Activated CD4-positive, alpha-beta T cell treated with anti-CD3 and anti-CD28 coated beads, Interleukin-2, amount 10 ng/mL, durations not matched to agents 24 days and 14 days (primary cell): ENCODE measurements at regions not wholly inside any gene's neighbourhood (a gene's known extent, or its start where the extent isn't known, plus 50 kb on each side); places are given as distances from the start of the nearest gene placed in this dataset.

ENCODE experiments used
- DNase-seq: peaks from one replicate; pipeline ENCODE4 v3.0.0; 2022
- H3K27ac Mint-ChIP-seq: one replicate; pipeline ENCODE4 v1.8.0; 2022; ENCODE audit warnings: mild to moderate bottlenecking, mixed read lengths
- H3K27me3 Mint-ChIP-seq: one replicate; pipeline ENCODE4 v1.8.0; 2022; ENCODE audit warnings: mixed read lengths
- H3K36me3 Mint-ChIP-seq: one replicate; pipeline ENCODE4 v1.8.0; 2022; ENCODE audit warnings: low read depth, mild to moderate bottlenecking, mixed read lengths
- H3K4me1 Mint-ChIP-seq: one replicate; pipeline ENCODE4 v1.8.0; 2021; ENCODE audit warnings: mixed read lengths
- H3K4me3 Mint-ChIP-seq: one replicate; pipeline ENCODE4 v1.8.0; 2022; ENCODE audit warnings: mild to moderate bottlenecking, moderate library complexity, mixed read lengths
- H3K9me3 Mint-ChIP-seq: one replicate; pipeline ENCODE4 v1.8.0; 2021; ENCODE audit warnings: mixed read lengths
- intact Hi-C: fragments of 100-400 bp; cut with micrococcal nuclease; formaldehyde crosslinking; loops from one replicate; pipeline ENCODE4 v1.15.1; 2023

DNA sequence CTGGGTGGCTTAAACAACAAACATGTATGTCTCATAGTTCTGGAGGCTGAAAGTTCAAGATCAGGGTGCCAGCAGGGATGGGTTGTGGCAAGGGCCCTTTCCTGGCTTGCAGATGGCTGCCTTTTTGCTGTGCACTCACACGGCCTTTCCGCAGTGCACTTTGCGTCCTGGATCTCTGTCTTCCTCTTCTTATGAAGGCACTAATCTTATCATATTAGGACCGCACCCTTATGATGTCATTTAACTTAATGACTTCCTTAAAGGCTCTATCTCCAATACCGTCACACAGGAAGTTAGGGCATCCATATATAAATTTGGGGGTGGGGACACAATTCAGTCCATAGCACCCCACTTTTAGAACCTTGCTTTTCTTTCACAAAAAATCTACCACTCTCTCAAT, 255.2 kb downstream of the SNX13 start:
- intact Hi-C loops, result loop anchor here (10.0 kb wide), 1 partner anchor 980 kb away; no protein-coding TSS in a partner anchor
- Mint-ChIP-seq H3K27ac (no peak overlapping the region), H3K36me3 (no peaks in the 10 kb centered on the region), H3K9me3 (no peaks in the 10 kb centered on the region), H3K4me1 (no peaks in the 10 kb centered on the region), H3K27me3 (no peaks in the 10 kb centered on the region), H3K4me3 (no peak overlapping the region)
- DNase-seq, result no peak

- H3K36me3 Mint-ChIP-seq, result no peaks in the 10 kb centered on the region
- no peaks in the 10 kb centered on the region for H3K4me1 Mint-ChIP-seq
- intact Hi-C loops, result loop anchor here (10.0 kb wide), 1 partner anchor 977 kb away; no protein-coding TSS in a partner anchor
- no peak overlapping the region for H3K27ac Mint-ChIP-seq
- H3K9me3 Mint-ChIP-seq, result no peaks in the 10 kb centered on the region
- no peak for DNase-seq
- no peak overlapping the region for H3K4me3 Mint-ChIP-seq
- no peaks in the 10 kb centered on the region for H3K27me3 Mint-ChIP-seq
Measured at GRCh38 chr7:17687361-17687760, 252.9 kb downstream of the SNX13 start.

DNA sequence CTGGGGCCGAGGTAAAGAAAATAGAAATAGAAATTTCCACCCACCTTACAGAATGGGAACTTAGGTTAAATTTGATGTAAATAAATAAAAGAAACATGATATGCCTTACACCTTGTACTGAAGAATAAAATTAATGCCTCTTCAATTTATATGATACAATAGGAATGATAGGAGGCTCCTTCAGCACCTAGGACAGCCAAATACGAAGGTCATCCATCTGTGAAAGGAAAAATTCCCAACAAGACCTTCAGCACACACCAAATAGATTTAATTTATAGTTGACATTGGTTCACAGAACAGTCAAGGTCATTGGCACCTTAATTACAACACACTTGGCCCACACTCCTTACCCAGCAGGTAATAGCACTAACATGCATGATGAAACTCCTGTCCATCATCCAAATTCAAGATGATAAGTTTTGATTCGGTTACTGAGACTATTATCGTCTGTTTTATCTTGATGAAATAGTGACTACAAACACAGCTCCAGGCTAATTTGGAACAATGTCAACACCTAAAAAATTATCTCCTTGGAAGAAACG, 250.9 kb downstream of the SNX13 start:
- intact Hi-C loops, result loop anchor here (10.0 kb wide), 1 partner anchor 975 kb away; no protein-coding TSS in a partner anchor
- no peak overlapping the region for H3K27ac Mint-ChIP-seq
- no peaks in the 10 kb centered on the region for H3K4me1 Mint-ChIP-seq
- no peak for DNase-seq
- H3K9me3 Mint-ChIP-seq, result no peaks in the 10 kb centered on the region
- H3K36me3 Mint-ChIP-seq, result no peaks in the 10 kb centered on the region
- no peak overlapping the region for H3K4me3 Mint-ChIP-seq
- no peaks in the 10 kb centered on the region for H3K27me3 Mint-ChIP-seq

- Mint-ChIP-seq H3K27me3 (no peaks in the 10 kb centered on the region), H3K9me3 (no peaks in the 10 kb centered on the region), H3K27ac (no peak overlapping the region), H3K4me3 (no peak overlapping the region), H3K36me3 (no peaks in the 10 kb centered on the region), H3K4me1 (no peaks in the 10 kb centered on the region)
- intact Hi-C loops, result no loop called here
- DNase-seq, result no peak
Measured at GRCh38 chr7:17690030-17690429, 250.3 kb downstream of the SNX13 start.

DNA sequence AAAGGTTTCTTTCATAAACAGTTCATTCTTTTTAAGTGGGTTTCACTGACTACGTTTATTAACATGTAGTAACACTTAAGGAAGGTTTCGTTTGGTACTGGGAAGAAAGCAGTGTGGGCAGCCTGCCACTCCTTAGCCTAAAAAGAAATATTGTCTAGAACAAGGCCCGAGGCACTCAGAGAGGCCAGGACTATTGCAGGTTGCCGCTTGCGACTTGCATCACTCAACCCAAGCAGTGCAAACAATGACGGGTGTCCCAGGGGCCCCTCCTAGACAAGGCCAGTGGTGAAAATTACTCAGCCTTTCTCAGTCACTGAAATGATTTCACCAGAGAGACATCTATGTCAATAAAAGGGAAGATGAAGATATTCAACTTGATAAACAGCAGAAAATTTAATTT, 243.9 kb downstream of the SNX13 start:
- H3K27me3 Mint-ChIP-seq, result no peaks in the 10 kb centered on the region
- DNase-seq, result no peak
- H3K4me1 Mint-ChIP-seq, result no peaks in the 10 kb centered on the region
- peaks cover 19% of the 10 kb centered on the region for H3K9me3 Mint-ChIP-seq
- no peaks in the 10 kb centered on the region for H3K36me3 Mint-ChIP-seq
- intact Hi-C loops, result no loop called here
- H3K27ac Mint-ChIP-seq, result no peak overlapping the region
- H3K4me3 Mint-ChIP-seq, result no peak overlapping the region

DNA sequence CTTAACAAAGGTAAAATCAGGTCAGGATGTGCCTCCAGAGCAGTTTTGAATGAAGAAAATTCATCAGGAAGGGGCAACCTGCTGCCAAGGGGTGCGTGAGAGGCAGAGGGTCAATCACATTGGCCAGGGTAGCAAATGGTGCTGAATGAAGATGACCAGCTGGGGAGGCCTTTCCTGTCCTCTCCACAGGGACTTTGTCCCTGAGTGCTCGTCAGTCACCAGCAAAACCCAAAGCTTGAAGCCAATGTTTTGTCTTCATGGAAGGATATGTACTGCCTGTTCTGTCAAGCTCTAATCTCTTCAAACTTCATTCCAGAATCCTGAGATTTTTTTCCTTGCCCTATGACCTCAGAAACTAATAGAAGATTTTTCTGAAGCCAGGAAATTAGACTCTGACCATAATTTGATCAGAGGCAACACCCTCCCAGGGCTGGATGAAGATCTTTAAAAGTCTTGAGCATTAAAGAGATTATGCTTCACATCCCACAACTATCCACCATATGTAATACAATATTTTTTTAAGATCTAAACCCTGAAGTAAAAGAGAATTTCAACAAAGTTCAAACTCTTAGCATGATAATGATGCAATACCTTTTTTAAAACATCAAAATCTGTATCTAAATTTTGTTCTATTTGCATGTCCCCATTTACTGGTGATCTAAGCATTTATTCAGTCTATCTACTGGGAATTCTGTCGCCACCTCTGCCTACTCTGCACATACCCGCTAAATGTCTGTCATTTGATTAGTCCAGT, 243.0 kb downstream of the SNX13 start:
- H3K27me3 Mint-ChIP-seq, result no peaks in the 10 kb centered on the region
- H3K36me3 Mint-ChIP-seq, result no peaks in the 10 kb centered on the region
- DNase-seq, result no peak
- H3K4me3 Mint-ChIP-seq, result no peak overlapping the region
- no peak overlapping the region for H3K27ac Mint-ChIP-seq
- no peaks in the 10 kb centered on the region for H3K4me1 Mint-ChIP-seq
- H3K9me3 Mint-ChIP-seq, result peaks cover 19% of the 10 kb centered on the region
- intact Hi-C loops, result no loop called here

GRCh38 chr7:17699696-17700095, 240.6 kb downstream of the SNX13 start:
- H3K27ac Mint-ChIP-seq, result no peak overlapping the region
- H3K9me3 Mint-ChIP-seq, result peaks cover 19% of the 10 kb centered on the region
- DNase-seq, result no peak
- H3K4me3 Mint-ChIP-seq, result no peak overlapping the region
- intact Hi-C loops, result no loop called here
- no peaks in the 10 kb centered on the region for H3K36me3 Mint-ChIP-seq
- H3K27me3 Mint-ChIP-seq, result peaks cover 1% of the 10 kb centered on the region
- no peaks in the 10 kb centered on the region for H3K4me1 Mint-ChIP-seq

- H3K9me3 Mint-ChIP-seq, result peaks cover 19% of the 10 kb centered on the region
- no peak overlapping the region for H3K4me3 Mint-ChIP-seq
- H3K36me3 Mint-ChIP-seq, result no peaks in the 10 kb centered on the region
- H3K27ac Mint-ChIP-seq, result no peak overlapping the region
- peaks cover 1% of the 10 kb centered on the region for H3K27me3 Mint-ChIP-seq
- DNase-seq, result no peak
- intact Hi-C loops, result no loop called here
- no peaks in the 10 kb centered on the region for H3K4me1 Mint-ChIP-seq
Measured at GRCh38 chr7:17700138-17700537, 240.2 kb downstream of the SNX13 start.

DNA sequence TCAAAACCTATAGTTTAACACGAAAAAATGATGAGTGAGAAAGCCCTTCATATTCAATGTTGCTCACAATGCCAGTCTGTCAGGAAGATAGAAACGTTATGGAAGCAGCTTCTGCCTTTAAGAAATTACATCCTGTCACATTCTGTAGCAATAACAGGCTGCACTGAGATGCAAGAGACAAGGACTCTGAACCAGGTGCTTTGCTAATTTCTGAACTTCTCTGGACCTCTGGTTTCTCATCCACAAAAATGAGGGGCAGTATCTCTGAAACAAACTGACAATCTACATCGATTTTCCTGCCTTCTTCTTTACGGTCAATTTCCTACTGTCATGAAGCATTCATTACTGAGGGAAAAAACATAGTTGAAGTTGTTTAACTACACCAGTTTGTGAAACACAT, 234.0 kb downstream of the SNX13 start:
- Mint-ChIP-seq H3K4me1 (no peaks in the 10 kb centered on the region), H3K36me3 (no peaks in the 10 kb centered on the region), H3K4me3 (no peak overlapping the region), H3K9me3 (peaks cover 2% of the 10 kb centered on the region), H3K27me3 (peaks cover 11% of the 10 kb centered on the region), H3K27ac (no peak overlapping the region)
- DNase-seq, result peak; percentile 16
- intact Hi-C loops, result no loop called here

GRCh38 chr7:17706734-17707133, 233.6 kb downstream of the SNX13 start:
- H3K9me3 Mint-ChIP-seq, result no peaks in the 10 kb centered on the region
- DNase-seq, result peak; percentile 65
- intact Hi-C loops, result no loop called here
- H3K4me3 Mint-ChIP-seq, result no peak overlapping the region
- no peaks in the 10 kb centered on the region for H3K36me3 Mint-ChIP-seq
- H3K27ac Mint-ChIP-seq, result no peak overlapping the region
- H3K4me1 Mint-ChIP-seq, result no peaks in the 10 kb centered on the region
- peaks cover 11% of the 10 kb centered on the region for H3K27me3 Mint-ChIP-seq

GRCh38 chr7:17709127-17709526, 231.2 kb downstream of the SNX13 start:
- peaks cover 10% of the 10 kb centered on the region for H3K27me3 Mint-ChIP-seq
- no peak overlapping the region for H3K27ac Mint-ChIP-seq
- intact Hi-C loops, result no loop called here
- H3K9me3 Mint-ChIP-seq, result no peaks in the 10 kb centered on the region
- H3K4me3 Mint-ChIP-seq, result no peak overlapping the region
- H3K4me1 Mint-ChIP-seq, result no peaks in the 10 kb centered on the region
- DNase-seq, result peak; percentile 11
- no peaks in the 10 kb centered on the region for H3K36me3 Mint-ChIP-seq

DNA sequence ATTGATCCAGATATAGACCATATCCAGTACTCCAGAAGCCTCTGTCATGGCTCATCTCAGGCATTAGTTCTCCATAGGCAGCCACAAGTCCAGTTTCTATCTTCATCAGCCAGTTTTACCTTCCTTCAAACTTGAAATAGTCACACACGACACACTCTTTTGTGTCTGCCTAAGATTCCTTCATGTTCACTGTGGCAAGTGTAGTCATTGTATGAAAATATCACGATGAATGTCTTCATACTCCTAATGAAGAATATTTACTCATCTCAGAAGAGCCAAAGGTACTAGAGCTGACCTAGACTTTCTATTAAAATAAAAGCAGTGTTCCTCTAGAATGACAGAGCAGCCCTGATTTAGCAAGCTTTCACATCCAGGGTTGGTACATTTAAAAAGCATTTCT, 230.7 kb downstream of the SNX13 start:
- H3K4me3 Mint-ChIP-seq, result no peak overlapping the region
- H3K36me3 Mint-ChIP-seq, result no peaks in the 10 kb centered on the region
- peaks cover 10% of the 10 kb centered on the region for H3K27me3 Mint-ChIP-seq
- no peaks in the 10 kb centered on the region for H3K9me3 Mint-ChIP-seq
- peak; percentile 21 for DNase-seq
- intact Hi-C loops, result no loop called here
- H3K4me1 Mint-ChIP-seq, result no peaks in the 10 kb centered on the region
- no peak overlapping the region for H3K27ac Mint-ChIP-seq

DNA sequence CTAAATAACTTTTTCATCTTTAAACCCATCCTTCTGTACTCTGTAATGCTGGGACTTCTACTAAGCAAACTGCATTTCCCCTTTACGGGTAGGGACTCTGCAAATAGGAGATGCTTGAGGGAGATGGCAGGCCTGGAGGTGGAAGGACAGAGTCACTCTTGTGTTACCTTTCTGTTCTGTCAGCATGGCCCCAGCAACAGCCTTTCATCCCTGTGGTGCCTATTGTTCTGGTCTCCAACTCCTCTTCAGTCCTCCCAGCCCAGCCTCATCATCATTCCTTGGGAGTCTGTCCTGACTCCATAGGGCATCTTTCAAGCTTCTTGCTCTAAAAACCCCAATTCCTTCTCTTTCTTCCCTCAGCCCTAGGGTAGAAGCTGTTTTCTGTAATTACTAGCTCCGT, 230.0 kb downstream of the SNX13 start:
- Mint-ChIP-seq H3K4me3 (no peak overlapping the region), H3K4me1 (no peaks in the 10 kb centered on the region), H3K36me3 (no peaks in the 10 kb centered on the region), H3K27me3 (peaks cover 10% of the 10 kb centered on the region), H3K9me3 (no peaks in the 10 kb centered on the region), H3K27ac (no peak overlapping the region)
- intact Hi-C loops, result no loop called here
- peak; percentile 49 for DNase-seq

DNA sequence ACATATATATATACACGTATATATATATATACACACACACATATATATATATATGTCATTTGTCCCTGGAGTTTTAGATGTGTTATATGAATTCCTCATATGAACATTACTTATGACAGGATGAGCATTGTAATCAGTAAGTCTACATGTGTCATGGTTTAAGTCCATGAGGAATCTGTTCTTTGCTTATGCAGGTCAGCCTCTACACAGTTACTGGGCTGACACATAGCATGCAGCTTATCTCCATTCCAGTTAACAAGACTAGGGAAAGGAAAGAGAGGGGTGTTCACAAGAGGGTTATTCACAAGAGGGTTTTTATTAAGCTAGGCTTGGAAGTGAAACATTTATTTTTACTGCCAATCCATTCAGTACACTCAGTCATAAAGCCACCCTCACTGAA, 226.7 kb downstream of the SNX13 start:
- Mint-ChIP-seq H3K9me3 (no peaks in the 10 kb centered on the region), H3K36me3 (no peaks in the 10 kb centered on the region), H3K27me3 (peaks cover 8% of the 10 kb centered on the region), H3K4me3 (no peak overlapping the region), H3K27ac (no peak overlapping the region), H3K4me1 (no peaks in the 10 kb centered on the region)
- intact Hi-C loops, result no loop called here
- no peak for DNase-seq

GRCh38 chr7:17716816-17717215, 223.5 kb downstream of the SNX13 start:
- Mint-ChIP-seq H3K4me1 (no peaks in the 10 kb centered on the region), H3K27ac (no peak overlapping the region), H3K4me3 (no peak overlapping the region), H3K9me3 (no peaks in the 10 kb centered on the region), H3K27me3 (no peaks in the 10 kb centered on the region), H3K36me3 (no peaks in the 10 kb centered on the region)
- no peak for DNase-seq
- intact Hi-C loops, result no loop called here
